Esophagus muscularis mucosa (tissue), 4 donors: ENCODE measurements at regions not wholly inside any gene's neighbourhood (a gene's known extent, or its start where the extent isn't known, plus 50 kb on each side); places are given as distances from the start of the nearest gene placed in this dataset.

Experiments used
- EP300 ChIP-seq: sonication (generic); formaldehyde crosslinking; IDR thresholded peaks from one replicate; pipeline ENCODE4 v1.6.1; 2017; ENCODE audit warnings: antibody characterized with exemption
- POLR2A ChIP-seq: fragments of 450-650 bp; IDR thresholded peaks from one replicate; pipeline ENCODE4 v1.6.1; 2017; ENCODE audit warnings: antibody characterized with exemption, moderate library complexity, mild to moderate bottlenecking, low read depth
- TF ChIP-seq, protein P1 (sequence below), 3 experiments: fragments of 200-600 bp in 2 of 3; fragments of 450-650 bp in 1 of 3; sonication (generic) in 2 of 3; IDR thresholded peaks; one replicate each; pipeline ENCODE4 v1.5.1; 2017 to 2019; ENCODE audit warnings: antibody characterized with exemption in 3 of 3, mild to moderate bottlenecking in 2 of 3, moderate library complexity in 1 of 3

DNA sequence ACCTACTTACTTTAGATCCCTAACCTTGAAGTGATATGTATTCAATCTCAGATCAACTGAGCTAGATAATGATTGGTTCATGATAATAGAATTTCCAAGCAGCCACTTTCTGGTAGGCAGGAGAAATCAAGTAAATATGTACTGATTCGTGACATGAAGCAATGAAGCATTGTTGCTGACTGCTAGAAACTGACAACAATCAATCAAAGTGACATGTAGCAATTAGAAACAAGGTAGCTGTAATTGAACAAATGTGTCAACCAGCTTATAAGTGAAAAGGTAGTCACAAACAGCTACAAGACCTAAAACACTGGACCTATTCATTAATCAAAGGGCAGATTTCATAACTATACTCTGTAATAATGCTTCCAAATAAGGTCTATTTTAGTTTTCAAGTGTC is 62.4 kb downstream of the PABPC4L start:
- TF ChIP-seq, protein P1, sequence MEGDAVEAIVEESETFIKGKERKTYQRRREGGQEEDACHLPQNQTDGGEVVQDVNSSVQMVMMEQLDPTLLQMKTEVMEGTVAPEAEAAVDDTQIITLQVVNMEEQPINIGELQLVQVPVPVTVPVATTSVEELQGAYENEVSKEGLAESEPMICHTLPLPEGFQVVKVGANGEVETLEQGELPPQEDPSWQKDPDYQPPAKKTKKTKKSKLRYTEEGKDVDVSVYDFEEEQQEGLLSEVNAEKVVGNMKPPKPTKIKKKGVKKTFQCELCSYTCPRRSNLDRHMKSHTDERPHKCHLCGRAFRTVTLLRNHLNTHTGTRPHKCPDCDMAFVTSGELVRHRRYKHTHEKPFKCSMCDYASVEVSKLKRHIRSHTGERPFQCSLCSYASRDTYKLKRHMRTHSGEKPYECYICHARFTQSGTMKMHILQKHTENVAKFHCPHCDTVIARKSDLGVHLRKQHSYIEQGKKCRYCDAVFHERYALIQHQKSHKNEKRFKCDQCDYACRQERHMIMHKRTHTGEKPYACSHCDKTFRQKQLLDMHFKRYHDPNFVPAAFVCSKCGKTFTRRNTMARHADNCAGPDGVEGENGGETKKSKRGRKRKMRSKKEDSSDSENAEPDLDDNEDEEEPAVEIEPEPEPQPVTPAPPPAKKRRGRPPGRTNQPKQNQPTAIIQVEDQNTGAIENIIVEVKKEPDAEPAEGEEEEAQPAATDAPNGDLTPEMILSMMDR (IDR thresholded peaks at IDR 0.05): no peak
- no peak for TF ChIP-seq POLR2A
- no peak for TF ChIP-seq EP300
